HL-60/S4 treated with phorbol 12-myristate 13-acetate at 8.2 ng/mL for 4 days and 3 days (cell line): ENCODE measurements at regions not wholly inside any gene's neighbourhood (a gene's known extent, or its start where the extent isn't known, plus 50 kb on each side); places are given as distances from the start of the nearest gene placed in this dataset.
"Not testable (repeated sequence)": the region's sequence is repeated elsewhere in the genome, so short reads cannot be mapped to it uniquely, and the experiment has no call there.

Experiments
- in situ Hi-C: fragments of 300-500 bp; cut with MboI; formaldehyde crosslinking; loops from 2 replicates; pipeline ENCODE4 v1.15.0; 2022; ENCODE audit warnings: low sequenced_read_pairs

- in situ Hi-C loops = no loop called here
These were observed 85.1 kb downstream of the NIBAN1 start for GRCh38 chr1:184889166-184889565.

GRCh38 chr1:184888505-184888904 is 85.8 kb downstream of the NIBAN1 start:
- in situ Hi-C loops = no loop called here

GRCh38 chr1:184882957-184883815 is 91.1 kb downstream of the NIBAN1 start:
- in situ Hi-C loops = no loop called here

GRCh38 chr1:184881941-184882913 is 92.1 kb downstream of the NIBAN1 start:
- in situ Hi-C loops = no loop called here

- in situ Hi-C loops = no loop called here
These were observed 94.3 kb downstream of the NIBAN1 start for GRCh38 chr1:184879876-184880557.

- in situ Hi-C loops = no loop called here
These were observed 95.7 kb downstream of the NIBAN1 start for GRCh38 chr1:184878602-184879001.

- in situ Hi-C loops = no loop called here
These were observed 96.3 kb downstream of the NIBAN1 start for GRCh38 chr1:184878002-184878401.

GRCh38 chr1:184876015-184876414 is 98.3 kb downstream of the NIBAN1 start:
- in situ Hi-C loops = not testable (repeated sequence)

GRCh38 chr1:184875218-184875617 is 99.1 kb downstream of the NIBAN1 start:
- in situ Hi-C loops = no loop called here

- in situ Hi-C loops = no loop called here
These were observed 104.0 kb downstream of the NIBAN1 start for GRCh38 chr1:184870319-184870718.

- in situ Hi-C loops = no loop called here
These were observed 106.2 kb downstream of the NIBAN1 start for GRCh38 chr1:184867866-184868689.

- in situ Hi-C loops = no loop called here
These were observed 107.1 kb downstream of the NIBAN1 start for GRCh38 chr1:184866991-184867788.

- in situ Hi-C loops = no loop called here
These were observed 107.7 kb downstream of the NIBAN1 start for GRCh38 chr1:184866586-184866985.

- in situ Hi-C loops = no loop called here
These were observed 108.5 kb downstream of the NIBAN1 start for GRCh38 chr1:184865831-184866230.

GRCh38 chr1:184861755-184862336 is 107.2 kb upstream of the EDEM3 start:
- in situ Hi-C loops = no loop called here

- in situ Hi-C loops = no loop called here
These were observed 106.5 kb upstream of the EDEM3 start for GRCh38 chr1:184860985-184861754.

GRCh38 chr1:184860535-184860934 is 105.9 kb upstream of the EDEM3 start:
- in situ Hi-C loops = no loop called here

GRCh38 chr1:184859381-184860105 is 104.9 kb upstream of the EDEM3 start:
- in situ Hi-C loops = no loop called here
